ENCODE measurements at regions not wholly inside any gene's neighbourhood (a gene's known extent, or its start where the extent isn't known, plus 50 kb on each side); places are given as distances from the start of the nearest gene placed in this dataset.

- FAIRE-seq (peak; percentile 89), DNase-seq (ENCODE audit: insufficient read length, low spot score) (no peak)
- TF ChIP-seq, protein P1, sequence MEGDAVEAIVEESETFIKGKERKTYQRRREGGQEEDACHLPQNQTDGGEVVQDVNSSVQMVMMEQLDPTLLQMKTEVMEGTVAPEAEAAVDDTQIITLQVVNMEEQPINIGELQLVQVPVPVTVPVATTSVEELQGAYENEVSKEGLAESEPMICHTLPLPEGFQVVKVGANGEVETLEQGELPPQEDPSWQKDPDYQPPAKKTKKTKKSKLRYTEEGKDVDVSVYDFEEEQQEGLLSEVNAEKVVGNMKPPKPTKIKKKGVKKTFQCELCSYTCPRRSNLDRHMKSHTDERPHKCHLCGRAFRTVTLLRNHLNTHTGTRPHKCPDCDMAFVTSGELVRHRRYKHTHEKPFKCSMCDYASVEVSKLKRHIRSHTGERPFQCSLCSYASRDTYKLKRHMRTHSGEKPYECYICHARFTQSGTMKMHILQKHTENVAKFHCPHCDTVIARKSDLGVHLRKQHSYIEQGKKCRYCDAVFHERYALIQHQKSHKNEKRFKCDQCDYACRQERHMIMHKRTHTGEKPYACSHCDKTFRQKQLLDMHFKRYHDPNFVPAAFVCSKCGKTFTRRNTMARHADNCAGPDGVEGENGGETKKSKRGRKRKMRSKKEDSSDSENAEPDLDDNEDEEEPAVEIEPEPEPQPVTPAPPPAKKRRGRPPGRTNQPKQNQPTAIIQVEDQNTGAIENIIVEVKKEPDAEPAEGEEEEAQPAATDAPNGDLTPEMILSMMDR (IDR thresholded peaks at IDR 0.05; ENCODE audit: insufficient read depth, missing control alignments) = no peak
Measured at GRCh38 chr13:39133781-39134180, 95.5 kb downstream of the NHLRC3 start.

- TF ChIP-seq, protein P1 (IDR thresholded peaks at IDR 0.05; ENCODE audit: insufficient read depth, missing control alignments) = no peak
- no peak for DNase-seq (ENCODE audit: insufficient read length, low spot score)
- no peak for FAIRE-seq
Measured at GRCh38 chr13:39134574-39134973, 96.3 kb downstream of the NHLRC3 start.

DNA sequence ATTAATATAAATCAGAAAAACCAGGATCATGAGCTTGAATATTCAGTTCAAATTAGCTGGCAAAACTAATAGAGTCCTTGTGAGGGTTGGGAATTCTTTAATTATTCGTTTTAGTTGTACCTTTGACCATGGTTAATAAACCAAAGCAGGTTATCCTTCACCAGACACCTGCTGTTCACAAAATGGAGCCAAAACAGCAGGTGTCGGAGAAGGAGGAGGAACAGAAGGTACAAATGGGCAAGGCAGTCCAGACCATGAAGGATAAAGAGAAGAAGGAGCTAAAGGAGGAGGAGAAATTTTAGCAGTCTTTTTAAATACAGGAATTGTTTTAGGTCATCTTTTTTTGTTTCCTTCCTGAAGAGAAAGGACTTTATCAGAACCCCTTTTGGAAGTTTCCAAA lies 106.1 kb downstream of the NHLRC3 start:
- FAIRE-seq = no peak
- DNase-seq (ENCODE audit: insufficient read length, low spot score) = no peak
- TF ChIP-seq, protein P1 (IDR thresholded peaks at IDR 0.05; ENCODE audit: insufficient read depth, missing control alignments) = no peak

DNA sequence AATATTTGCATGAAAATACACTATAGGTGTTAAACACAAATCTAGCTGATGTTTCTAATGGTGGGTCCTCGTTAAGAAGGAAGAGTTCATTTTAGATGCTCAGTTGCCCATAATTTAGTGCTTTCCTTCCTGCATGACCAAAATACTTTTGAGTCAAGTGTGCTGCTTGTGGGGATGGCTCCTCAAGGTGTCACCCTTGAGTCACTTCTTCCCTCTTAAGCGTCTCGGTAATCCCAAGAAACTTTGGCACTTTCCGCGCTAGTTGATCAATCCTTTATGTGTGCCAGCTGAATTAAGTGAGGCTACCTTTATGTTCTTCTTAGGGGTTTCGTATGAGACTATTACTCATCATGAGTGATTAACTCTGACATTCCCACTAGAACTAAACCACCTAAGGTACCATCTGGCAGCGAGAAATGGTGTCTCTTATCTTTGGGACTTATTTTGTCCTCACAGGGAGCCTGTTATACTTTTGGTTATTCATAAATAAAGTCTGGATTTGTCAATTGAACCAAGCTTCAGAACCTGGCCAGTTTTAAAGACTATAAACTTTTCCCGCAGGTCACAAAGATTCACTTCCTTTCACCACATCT lies 106.8 kb downstream of the NHLRC3 start:
- TF ChIP-seq, protein P1 (IDR thresholded peaks at IDR 0.05; ENCODE audit: insufficient read depth, missing control alignments) = peak; percentile 52
- FAIRE-seq = peak; percentile 32
- no peak for DNase-seq (ENCODE audit: insufficient read length, low spot score)

DNA sequence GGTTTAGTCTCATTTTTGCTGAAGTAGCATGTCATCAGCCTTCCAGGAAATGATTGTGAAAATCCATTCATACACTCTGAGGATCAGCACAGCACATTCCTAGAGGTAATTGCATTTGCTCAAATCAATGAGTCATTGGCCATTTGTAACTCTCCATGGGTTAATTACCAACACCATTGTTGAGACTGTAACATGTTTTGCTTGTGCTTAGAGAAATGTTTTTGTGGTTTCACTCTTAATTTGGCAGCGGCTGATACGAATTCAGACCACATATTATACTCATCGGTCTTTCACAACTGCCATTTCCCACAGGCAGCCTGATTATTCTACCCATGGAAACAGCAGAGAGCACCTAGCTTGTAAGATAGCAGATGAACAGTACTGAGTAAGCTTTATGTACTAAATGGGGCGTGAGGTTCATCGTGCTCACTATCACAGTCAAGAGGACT lies 110.3 kb downstream of the NHLRC3 start:
- DNase-seq (ENCODE audit: insufficient read length, low spot score) (no peak), FAIRE-seq (no peak)
- TF ChIP-seq, protein P1 (IDR thresholded peaks at IDR 0.05; ENCODE audit: insufficient read depth, missing control alignments) = no peak

DNA sequence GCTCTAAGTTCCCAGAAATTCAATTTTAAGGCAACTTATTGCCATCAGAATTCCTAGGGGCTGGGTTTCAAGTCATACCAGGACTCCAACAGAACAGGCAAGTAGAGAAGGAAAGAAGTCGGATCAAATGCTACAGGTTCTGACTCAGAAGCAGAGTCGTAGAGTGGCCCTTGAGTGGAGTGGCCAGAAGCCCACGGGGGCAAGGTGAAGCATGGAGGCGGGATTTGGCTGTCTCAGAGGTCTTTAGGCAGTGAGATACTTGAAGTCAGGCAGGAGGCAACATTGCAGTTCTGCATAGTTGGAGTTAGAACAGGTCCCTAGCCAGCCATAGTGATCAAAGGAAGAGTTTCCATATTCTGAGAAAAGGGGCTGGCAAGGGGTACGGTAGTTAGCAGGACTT lies 111.6 kb downstream of the NHLRC3 start:
- no peak for FAIRE-seq
- DNase-seq (ENCODE audit: insufficient read length, low spot score) = no peak
- TF ChIP-seq, protein P1 (IDR thresholded peaks at IDR 0.05; ENCODE audit: insufficient read depth, missing control alignments) = no peak

- no peak for FAIRE-seq
- DNase-seq (ENCODE audit: insufficient read length, low spot score) = no peak
- TF ChIP-seq, protein P1 (IDR thresholded peaks at IDR 0.05; ENCODE audit: insufficient read depth, missing control alignments) = no peak
Measured at GRCh38 chr13:39154041-39154440, 115.8 kb downstream of the NHLRC3 start.

All from D721Med (cell line).